ENCODE measurements at regions not wholly inside any gene's neighbourhood (a gene's known extent, or its start where the extent isn't known, plus 50 kb on each side); places are given as distances from the start of the nearest gene placed in this dataset.

DNA sequence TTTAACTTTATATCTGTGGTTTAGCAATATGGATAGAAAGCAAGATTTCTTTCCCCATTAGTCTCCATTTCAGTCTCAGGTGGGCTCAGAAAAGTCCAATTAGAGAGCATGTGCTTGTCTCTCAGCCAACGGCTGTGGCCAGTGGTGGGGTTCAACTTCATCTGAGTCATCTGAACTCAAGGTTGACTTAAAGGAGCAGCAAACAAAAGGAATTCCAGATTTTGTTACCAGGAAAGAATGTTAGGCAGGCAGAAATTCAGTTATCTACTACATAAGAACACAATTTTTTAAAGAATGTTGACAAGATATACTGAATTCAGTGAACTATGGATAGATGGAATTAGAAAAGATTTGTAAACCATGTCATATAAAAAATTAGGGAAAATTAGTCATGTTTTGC is 784.1 kb downstream of the MAT2B start:
- TF ChIP-seq, protein P1, sequence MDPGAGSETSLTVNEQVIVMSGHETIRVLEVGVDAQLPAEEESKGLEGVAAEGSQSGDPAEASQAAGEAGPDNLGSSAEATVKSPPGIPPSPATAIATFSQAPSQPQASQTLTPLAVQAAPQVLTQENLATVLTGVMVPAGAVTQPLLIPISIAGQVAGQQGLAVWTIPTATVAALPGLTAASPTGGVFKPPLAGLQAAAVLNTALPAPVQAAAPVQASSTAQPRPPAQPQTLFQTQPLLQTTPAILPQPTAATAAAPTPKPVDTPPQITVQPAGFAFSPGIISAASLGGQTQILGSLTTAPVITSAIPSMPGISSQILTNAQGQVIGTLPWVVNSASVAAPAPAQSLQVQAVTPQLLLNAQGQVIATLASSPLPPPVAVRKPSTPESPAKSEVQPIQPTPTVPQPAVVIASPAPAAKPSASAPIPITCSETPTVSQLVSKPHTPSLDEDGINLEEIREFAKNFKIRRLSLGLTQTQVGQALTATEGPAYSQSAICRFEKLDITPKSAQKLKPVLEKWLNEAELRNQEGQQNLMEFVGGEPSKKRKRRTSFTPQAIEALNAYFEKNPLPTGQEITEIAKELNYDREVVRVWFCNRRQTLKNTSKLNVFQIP (CRISPR knock-in tag; IDR thresholded peaks at IDR 0.05; ENCODE audit: borderline replicate concordance, low read depth) = no peak
- TF ChIP-seq ZFP3 (CRISPR knock-in tag; IDR thresholded peaks at IDR 0.05) (no peak), PATZ1 (CRISPR knock-in tag; IDR thresholded peaks at IDR 0.05; ENCODE audit: borderline replicate concordance) (no peak), ARNTL (CRISPR knock-in tag; IDR thresholded peaks at IDR 0.05; ENCODE audit: borderline replicate concordance, low read depth) (no peak), ZNF8 (CRISPR knock-in tag; IDR thresholded peaks at IDR 0.05) (no peak)

All from SK-N-SH treated with all-trans-retinoic acid at 6 μM for 48 hours (cell line).